AG10803 (cell line): ENCODE measurements at regions not wholly inside any gene's neighbourhood (a gene's known extent, or its start where the extent isn't known, plus 50 kb on each side); places are given as distances from the start of the nearest gene placed in this dataset.

Experiments used
- DNase-seq: peaks from one replicate; pipeline ENCODE4 v3.0.0; 2010; ENCODE audit warnings: low read depth
- H3K4me3 ChIP-seq: 2 replicates; pipeline ENCODE4 v1.5.1; 2011; ENCODE audit warnings: mild to moderate bottlenecking, low read length, control low read depth
- CTCF ChIP-seq: conservative IDR thresholded peaks from 2 replicates; pipeline ENCODE4 v1.5.1; 2011; ENCODE audit warnings: mild to moderate bottlenecking, low read length, control low read depth, inconsistent platforms

DNA sequence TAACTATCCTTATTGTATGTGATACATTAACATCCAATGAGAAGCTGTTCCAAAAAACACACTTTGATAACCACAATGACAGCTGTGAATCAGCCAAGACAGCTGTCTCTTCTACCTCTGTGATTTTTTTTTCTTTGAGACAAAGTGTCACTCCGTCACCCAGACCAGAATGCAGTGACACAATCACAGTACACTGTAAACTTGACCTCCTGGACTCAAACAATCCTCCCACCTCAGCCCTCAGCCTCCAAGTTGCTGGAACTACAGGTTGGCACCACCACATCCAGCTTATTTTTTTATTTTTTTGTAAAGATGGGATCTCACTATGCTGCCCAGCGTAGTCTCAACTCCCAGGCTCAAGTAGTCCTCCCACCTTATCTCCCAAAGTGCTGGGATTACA, 73.5 kb upstream of the TMCO5A start:
- TF ChIP-seq CTCF: no peak
- no peak for DNase-seq
- no peak overlapping the region for H3K4me3 ChIP-seq

- DNase-seq: no peak
- H3K4me3 ChIP-seq: no peak overlapping the region
- no peak for TF ChIP-seq CTCF
Observed at GRCh38 chr15:37865687-37866086, 68.8 kb upstream of the TMCO5A start.

- no peak overlapping the region for H3K4me3 ChIP-seq
- TF ChIP-seq CTCF: no peak
- DNase-seq: no peak
Observed at GRCh38 chr15:37870711-37871110, 63.7 kb upstream of the TMCO5A start.

DNA sequence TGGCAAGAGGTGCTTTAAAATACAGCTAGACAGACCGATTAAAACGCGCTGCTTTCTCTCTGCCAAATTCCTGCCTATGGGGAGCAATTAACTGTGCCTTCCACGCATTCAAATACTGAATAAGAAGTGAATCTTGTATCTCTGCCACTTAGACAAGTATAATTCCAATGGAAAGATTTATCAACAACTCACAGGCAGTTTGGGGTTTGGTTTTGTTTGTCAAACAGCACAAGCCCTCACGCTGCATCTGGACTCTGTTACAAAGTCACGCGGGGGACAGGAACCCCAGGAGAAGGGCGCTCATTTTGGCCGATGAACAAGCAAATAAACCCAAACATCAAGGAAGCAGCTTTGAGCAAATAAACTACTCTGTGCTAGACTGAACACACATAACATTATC, 61.8 kb upstream of the TMCO5A start:
- no peak for TF ChIP-seq CTCF
- peak; percentile 5 for DNase-seq
- H3K4me3 ChIP-seq: no peak overlapping the region

- no peak overlapping the region for H3K4me3 ChIP-seq
- DNase-seq: peak; percentile 48
- TF ChIP-seq CTCF: no peak
Observed at GRCh38 chr15:37873336-37873735, 61.1 kb upstream of the TMCO5A start.

GRCh38 chr15:37876900-37877299, 57.5 kb upstream of the TMCO5A start:
- DNase-seq: no peak
- no peak overlapping the region for H3K4me3 ChIP-seq
- TF ChIP-seq CTCF: no peak

- DNase-seq: peak; percentile 66
- no peak for TF ChIP-seq CTCF
- no peak overlapping the region for H3K4me3 ChIP-seq
Observed at GRCh38 chr15:37877851-37878741, 56.3 kb upstream of the TMCO5A start.
